CD4-positive, alpha-beta T cell treated with Interleukin-12 subunit alpha and Interleukin-12 subunit beta, for 1 hour (primary cell): ENCODE measurements at regions not wholly inside any gene's neighbourhood (a gene's known extent, or its start where the extent isn't known, plus 50 kb on each side); places are given as distances from the start of the nearest gene placed in this dataset.
"Not testable (repeated sequence)": the region's sequence is repeated elsewhere in the genome, so short reads cannot be mapped to it uniquely, and the experiment has no call there.

Experiments used
- DNase-seq: peaks from one replicate; pipeline ENCODE4 v3.0.0-alpha.2; 2020

DNA sequence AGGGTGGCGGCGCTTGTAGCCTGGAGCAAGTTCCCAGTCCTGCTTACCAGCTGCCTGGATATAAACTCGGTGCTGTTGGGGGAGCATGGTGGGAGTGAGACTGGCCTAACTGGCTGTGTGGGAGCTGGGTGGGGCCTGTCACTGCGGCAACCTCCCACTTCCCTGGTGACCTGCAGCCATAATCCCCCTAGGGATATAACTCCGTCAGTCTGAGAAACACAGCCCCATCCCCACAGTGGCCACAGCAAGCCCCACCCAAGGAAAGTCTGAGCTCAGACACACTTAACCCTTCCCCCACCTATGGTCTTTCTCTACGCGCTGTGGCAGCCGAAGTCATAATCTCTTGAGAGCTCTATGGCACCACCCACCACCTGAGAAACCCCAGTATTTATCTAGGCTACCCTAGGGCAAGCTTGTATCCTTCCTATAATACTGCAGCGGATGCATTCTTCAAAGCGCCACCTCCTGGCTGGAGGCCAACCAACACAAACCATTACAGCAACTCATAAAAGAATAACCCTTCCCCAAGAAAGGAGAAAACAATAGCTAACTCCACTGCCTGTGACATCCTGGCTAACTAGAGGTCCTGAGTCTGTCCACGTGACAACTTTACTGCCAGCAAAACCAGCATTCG, 57.4 kb downstream of the ZNF648 start:
- no peak for DNase-seq

GRCh38 chr1:182003025-182003725, 58.3 kb downstream of the ZNF648 start:
- DNase-seq = no peak

- no peak for DNase-seq
Observed at GRCh38 chr1:182002570-182002969, 58.9 kb downstream of the ZNF648 start.

GRCh38 chr1:181998858-181999257, 62.7 kb downstream of the ZNF648 start:
- no peak for DNase-seq

DNA sequence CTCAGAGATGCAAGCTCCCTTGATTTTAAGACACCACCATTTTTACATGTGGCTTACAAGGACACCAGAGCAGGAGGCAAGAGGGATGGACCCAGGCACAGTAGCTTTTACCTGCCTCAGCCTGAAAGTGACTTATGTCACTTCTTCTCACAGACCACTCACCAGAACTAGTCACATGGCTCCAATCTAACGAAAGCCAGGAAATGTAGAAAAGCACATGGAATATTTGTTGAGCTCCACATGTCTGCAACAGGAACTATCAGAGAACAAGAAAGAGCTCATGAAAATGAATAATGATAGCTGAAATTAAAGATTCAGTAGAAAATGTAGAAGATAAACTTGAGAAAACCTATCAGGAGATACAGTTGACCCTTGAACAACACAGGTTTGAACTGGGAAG, 69.4 kb downstream of the ZNF648 start:
- DNase-seq = no peak

- no peak for DNase-seq
Observed at GRCh38 chr1:181990728-181991127, 70.8 kb downstream of the ZNF648 start.

DNA sequence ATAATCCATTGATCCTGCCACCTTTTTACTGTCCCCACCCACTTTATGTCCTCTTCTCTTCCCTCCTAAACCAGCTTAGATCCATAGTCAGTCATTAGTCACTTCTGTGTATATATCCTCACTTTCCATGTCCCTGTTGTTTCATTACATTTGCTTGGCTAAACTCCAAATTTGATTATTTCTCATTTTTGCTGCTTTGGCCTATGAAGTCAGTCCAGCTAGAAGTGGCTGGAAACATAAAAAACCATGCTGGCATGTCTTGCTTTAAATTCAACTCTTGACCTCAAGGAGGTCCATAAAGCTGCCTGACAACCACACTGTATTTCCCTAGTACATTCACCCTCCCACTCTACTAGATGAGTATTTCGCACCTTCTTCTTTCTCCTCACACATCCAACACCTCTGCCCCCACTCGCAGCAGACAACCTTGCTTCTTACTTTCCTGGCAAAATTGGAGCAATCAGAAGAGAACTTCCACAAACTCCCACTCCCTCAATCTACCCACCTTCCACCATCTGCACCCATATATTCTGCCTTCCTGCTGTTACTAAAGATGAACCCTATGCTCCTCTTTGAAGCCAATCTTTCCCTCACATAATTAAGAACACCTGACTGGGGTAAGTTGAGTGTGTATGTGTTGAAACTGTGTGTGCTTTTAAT, 72.1 kb downstream of the ZNF648 start:
- DNase-seq = no peak

DNA sequence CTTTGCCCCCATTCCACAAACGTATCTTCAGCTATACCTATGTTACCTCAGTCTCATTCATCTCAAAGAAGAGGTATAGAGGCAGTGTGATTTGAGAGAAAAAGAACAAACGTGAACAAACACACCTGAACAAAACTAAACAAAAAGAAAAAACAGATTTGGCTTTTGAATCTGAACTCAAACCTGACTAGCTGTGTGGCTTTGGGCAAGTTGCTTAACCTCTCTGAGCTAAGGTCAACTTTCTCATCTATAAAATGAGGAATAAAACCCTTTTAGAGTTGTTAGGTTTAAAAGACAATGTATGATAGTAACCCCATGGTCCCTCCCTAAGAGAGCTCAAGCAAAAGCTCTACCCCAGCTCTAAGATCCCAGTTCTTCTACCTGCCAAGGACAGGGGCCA, 73.5 kb downstream of the ZNF648 start:
- no peak for DNase-seq

GRCh38 chr1:181987334-181987895, 74.1 kb downstream of the ZNF648 start:
- DNase-seq = no peak

- no peak for DNase-seq
Observed at GRCh38 chr1:181986907-181987305, 74.6 kb downstream of the ZNF648 start.

DNA sequence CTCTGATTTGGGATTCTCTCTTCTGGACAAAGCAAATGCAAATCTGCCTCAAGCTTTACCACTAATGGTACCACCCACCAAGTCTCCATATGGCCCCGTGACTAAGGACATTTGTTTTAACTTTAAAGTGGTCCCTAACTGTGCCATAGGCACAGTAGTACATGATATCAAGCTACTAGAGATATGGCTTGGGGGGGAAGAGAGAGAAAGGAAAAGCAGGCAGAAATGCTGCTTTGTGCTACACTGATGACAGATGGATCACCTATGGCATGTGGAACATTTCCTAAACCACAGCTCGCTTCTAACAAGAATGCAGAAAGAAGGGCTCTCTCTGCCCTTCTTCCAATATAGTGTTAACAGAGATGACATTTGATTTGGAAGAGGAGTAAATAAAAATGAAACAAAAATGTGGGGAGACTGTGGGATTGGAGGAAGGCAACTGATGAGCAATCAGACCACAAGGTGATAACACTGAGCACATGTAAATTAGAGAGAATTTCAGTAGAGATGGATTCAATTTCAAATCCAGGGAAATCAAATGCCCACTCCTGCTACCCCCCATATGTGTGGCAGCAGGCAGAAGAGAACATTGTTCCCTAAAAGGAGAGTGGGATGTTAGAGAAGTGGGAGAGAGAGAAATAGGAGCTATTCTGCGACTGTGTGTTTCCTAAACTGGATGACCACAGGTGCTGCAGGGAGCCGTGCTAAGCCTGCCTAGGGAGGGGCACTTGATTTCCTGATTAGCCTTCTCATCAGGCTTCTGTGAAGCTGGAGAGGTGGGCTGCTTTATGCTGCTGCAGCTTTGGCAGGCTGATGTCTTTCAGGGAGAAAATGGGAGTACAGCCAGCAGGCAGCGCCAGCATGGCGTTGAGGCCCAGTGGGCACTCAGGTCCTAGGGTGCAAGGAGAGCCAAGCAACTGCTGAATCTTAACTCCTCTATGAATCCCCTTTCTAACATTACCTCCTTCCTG, 75.3 kb downstream of the ZNF648 start:
- DNase-seq = no peak

DNA sequence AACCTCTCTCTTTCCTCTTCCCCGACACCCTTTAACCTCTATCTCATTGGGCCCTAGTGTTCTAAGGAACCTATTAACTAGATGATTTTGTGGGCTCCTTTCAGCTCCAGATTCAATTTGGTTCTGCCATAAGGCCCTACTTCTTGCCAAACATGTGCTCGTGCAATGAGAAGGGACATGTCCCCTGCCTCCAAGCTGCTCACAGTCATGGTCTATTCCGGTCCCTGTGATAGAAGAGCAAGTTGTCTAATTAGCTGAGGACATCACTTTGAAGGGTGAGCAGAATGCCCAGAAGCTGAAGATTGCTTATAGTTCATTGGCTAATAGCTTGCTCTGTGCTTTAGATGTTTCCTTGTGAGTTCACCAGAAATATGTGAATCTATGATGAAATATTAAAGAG, 76.2 kb downstream of the ZNF648 start:
- DNase-seq = no peak

GRCh38 chr1:181984006-181984405, 77.5 kb downstream of the ZNF648 start:
- no peak for DNase-seq

DNA sequence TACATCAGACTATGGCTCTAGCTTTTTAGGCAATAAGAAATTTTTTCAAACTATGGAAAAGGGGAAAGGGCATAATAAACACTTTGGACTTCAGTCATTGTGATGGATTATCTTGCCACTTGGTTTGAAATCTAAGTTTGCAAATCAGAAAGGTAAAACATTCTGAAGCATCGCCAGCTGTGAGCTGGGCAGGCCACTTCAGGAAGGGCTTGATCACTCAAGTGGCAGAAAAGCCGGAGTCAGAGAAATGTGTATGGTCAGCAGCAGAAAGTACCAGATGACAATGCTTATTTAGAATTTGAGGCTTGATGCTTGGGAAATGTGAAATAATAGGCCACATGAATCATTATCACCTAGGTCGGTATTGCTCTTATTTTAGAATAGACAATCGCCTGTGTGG, 79.7 kb downstream of the ZNF648 start:
- no peak for DNase-seq

DNA sequence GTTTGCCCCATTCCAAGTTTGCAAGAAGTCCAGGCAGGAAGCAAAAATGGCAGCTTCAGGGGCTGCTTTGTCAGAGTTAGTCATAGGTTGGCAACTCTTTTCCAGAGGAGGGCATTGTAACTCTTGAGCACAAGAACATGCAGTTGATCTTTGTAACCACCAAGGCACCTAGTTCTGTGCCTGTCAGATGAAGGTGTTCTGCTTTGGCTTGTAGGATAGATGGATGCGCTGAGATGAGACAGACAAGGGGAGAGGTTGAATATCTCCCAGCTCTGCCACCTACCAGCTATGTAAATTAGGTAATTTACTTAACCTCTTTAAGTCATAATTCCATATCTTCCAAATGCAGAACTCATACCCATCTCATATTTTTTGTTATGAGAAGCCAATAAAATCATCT, 89.3 kb downstream of the ZNF648 start:
- no peak for DNase-seq

GRCh38 chr1:181971424-181971823, 90.1 kb downstream of the ZNF648 start:
- no peak for DNase-seq

DNA sequence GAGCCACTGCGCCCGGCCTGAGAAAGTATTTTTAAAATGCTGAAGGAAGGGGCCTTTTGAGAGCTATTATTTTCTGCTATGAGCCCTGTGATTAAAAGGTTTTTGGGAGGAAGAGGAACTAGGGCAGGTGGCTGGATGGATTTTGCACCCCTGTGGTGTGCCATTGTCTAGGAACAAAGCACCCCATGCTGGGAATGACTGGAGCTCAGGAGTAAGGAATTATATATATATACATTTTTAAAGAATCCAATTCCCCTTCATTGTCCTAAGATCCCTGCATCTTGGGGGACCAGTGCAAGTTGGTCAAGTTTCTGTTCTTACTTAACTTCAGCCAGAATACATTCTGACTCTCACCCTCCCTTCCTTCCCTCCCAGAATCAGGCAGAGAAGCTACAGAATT, 91.6 kb downstream of the ZNF648 start:
- DNase-seq = no peak

DNA sequence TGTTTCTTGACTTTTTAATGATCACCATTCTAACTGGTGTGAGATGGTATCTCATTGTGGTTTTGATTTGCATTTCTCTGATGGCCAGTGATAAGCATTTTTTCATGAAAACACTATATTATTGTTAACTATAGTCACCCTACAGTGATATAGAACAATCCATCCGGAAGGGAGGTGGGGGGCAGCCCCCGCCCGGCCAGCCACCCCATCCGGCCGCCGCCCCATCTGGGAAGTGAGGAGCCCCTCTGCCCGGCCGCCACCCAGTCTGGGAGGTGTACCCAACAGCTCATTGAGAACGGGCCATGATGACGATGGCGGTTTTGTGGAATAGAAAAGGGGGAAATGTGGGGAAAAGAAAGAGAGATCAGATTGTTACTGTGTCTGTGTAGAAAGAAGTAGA, 106.8 kb downstream of the ZNF648 start:
- DNase-seq = not testable (repeated sequence)

- not testable (repeated sequence) for DNase-seq
Observed at GRCh38 chr1:181954178-181954577, 107.3 kb downstream of the ZNF648 start.

DNA sequence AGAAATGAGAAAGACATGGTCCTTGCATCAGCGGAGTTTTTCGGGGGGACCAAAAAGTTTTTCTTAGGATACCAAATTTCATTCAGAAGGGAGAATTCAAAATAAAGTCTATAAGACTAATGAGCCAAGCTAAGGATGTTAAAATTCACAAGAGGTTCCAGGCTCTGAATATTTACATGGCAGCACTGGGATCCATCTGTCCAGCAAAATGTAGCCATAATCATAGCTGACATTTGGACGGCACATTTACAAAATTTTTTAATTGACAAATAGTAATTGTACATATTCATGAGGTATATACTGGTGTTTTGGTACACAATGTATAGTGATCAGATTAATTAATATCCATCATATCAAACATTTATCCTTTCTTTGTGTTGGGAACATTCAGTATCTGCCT, 107.9 kb downstream of the ZNF648 start:
- no peak for DNase-seq

GRCh38 chr1:181951213-181951612, 110.3 kb downstream of the ZNF648 start:
- DNase-seq = no peak

DNA sequence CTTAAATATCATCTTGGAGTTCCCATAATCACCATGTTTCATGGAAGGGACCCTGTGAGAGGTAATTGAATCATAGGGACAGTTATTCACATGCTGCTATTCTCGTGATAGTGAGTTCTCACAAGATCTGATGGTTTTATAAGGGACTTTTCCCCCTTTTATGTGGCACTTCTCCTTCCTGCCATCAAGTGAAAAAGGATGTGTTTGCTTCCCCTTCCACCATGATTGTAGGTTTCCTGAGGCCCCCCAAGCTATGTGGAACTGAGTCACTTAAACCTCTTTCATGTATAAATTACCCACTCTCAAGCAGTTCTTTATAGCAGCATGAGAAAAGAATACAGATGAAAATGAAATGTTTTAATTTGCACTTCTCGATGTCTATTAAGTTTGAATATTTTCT, 112.0 kb downstream of the ZNF648 start:
- DNase-seq = no peak

- no peak for DNase-seq
Observed at GRCh38 chr1:181948372-181948771, 113.1 kb downstream of the ZNF648 start.
